Right lung (tissue), 2 donors: ENCODE measurements at regions not wholly inside any gene's neighbourhood (a gene's known extent, or its start where the extent isn't known, plus 50 kb on each side); places are given as distances from the start of the nearest gene placed in this dataset.
"Not testable (repeated sequence)": the region's sequence is repeated elsewhere in the genome, so short reads cannot be mapped to it uniquely, and the experiment has no call there.

Source experiments
- DNase-seq, 2 donors: peaks; one replicate each; pipeline ENCODE4 v3.0.0-alpha.2; 2013

GRCh38 chr14:89065879-89066278 is 241.4 kb downstream of the TTC8 start:
- DNase-seq, result no peak

- DNase-seq, result no peak
Measured at GRCh38 chr14:89067293-89067972, 243.0 kb downstream of the TTC8 start.

GRCh38 chr14:89078021-89078795 is 253.8 kb downstream of the TTC8 start:
- DNase-seq, result no peak

GRCh38 chr14:89085231-89085731 is 260.8 kb downstream of the TTC8 start:
- DNase-seq, result no peak

- DNase-seq, result no peak
Measured at GRCh38 chr14:89085737-89086382, 261.4 kb downstream of the TTC8 start.

GRCh38 chr14:89088530-89088929 is 264.1 kb downstream of the TTC8 start:
- no peak for DNase-seq

GRCh38 chr14:89089330-89089729 is 264.9 kb downstream of the TTC8 start:
- DNase-seq, result no peak

- no peak for DNase-seq
Measured at GRCh38 chr14:89091781-89092180, 267.3 kb downstream of the TTC8 start.

GRCh38 chr14:89093083-89093730 is 268.8 kb downstream of the TTC8 start:
- no peak for DNase-seq

GRCh38 chr14:89095036-89095435 is 270.6 kb downstream of the TTC8 start:
- peak in 1 of 2 donors; percentile 29 for DNase-seq

GRCh38 chr14:89096946-89097345 is 272.5 kb downstream of the TTC8 start:
- no peak for DNase-seq

GRCh38 chr14:89098254-89098653 is 273.8 kb downstream of the TTC8 start:
- no peak for DNase-seq

- not testable (repeated sequence) for DNase-seq
Measured at GRCh38 chr14:89104171-89104817, 279.8 kb downstream of the TTC8 start.

GRCh38 chr14:89104861-89105260 is 280.4 kb downstream of the TTC8 start:
- DNase-seq, result not testable (repeated sequence)
